GM12892 (cell line): ENCODE measurements at regions not wholly inside any gene's neighbourhood (a gene's known extent, or its start where the extent isn't known, plus 50 kb on each side); places are given as distances from the start of the nearest gene placed in this dataset.

Source experiments
- POLR2A ChIP-seq: IDR thresholded peaks from 2 replicates; pipeline ENCODE4 v1.6.1; 2011; ENCODE audit warnings: low read depth, low read length, control low read depth
- POLR2AphosphoS5 ChIP-seq: IDR thresholded peaks from 2 replicates; pipeline ENCODE4 v1.6.1; 2011; ENCODE audit warnings: low read depth, low read length, control low read depth
- TAF1 ChIP-seq: IDR thresholded peaks from 2 replicates; pipeline ENCODE4 v1.6.1; 2011; ENCODE audit warnings: low read depth, mild to moderate bottlenecking, control low read depth, low read length, borderline replicate concordance

- TF ChIP-seq POLR2A (no peak), POLR2AphosphoS5 (no peak), TAF1 (no peak)
These were observed 328.2 kb upstream of the NCAM1 start for GRCh38 chr11:112632866-112633505.
